ENCODE measurements at regions not wholly inside any gene's neighbourhood (a gene's known extent, or its start where the extent isn't known, plus 50 kb on each side); places are given as distances from the start of the nearest gene placed in this dataset.

GRCh38 chr16:59161679-59162078 is 427.6 kb upstream of the GOT2 start:
- TF ChIP-seq CTCF (IDR thresholded peaks at IDR 0.05; ENCODE audit: borderline replicate concordance, insufficient read depth, low read depth, low read length), result no peak
- no peak overlapping the region for H3K4me3 ChIP-seq (ENCODE audit: low read depth, low read length)

GRCh38 chr16:59154295-59154694 is 420.2 kb upstream of the GOT2 start:
- no peak for TF ChIP-seq CTCF (IDR thresholded peaks at IDR 0.05; ENCODE audit: borderline replicate concordance, insufficient read depth, low read depth, low read length)
- no peak overlapping the region for H3K4me3 ChIP-seq (ENCODE audit: low read depth, low read length)

GRCh38 chr16:59148769-59149155 is 414.6 kb upstream of the GOT2 start:
- H3K4me3 ChIP-seq (ENCODE audit: low read depth, low read length), result no peak overlapping the region
- TF ChIP-seq CTCF (IDR thresholded peaks at IDR 0.05; ENCODE audit: borderline replicate concordance, insufficient read depth, low read depth, low read length), result no peak

GRCh38 chr16:59148056-59148768 is 414.1 kb upstream of the GOT2 start:
- no peak for TF ChIP-seq CTCF (IDR thresholded peaks at IDR 0.05; ENCODE audit: borderline replicate concordance, insufficient read depth, low read depth, low read length)

GRCh38 chr16:59146140-59146539 is 412.0 kb upstream of the GOT2 start:
- H3K4me3 ChIP-seq (ENCODE audit: low read depth, low read length), result no peak overlapping the region
- TF ChIP-seq CTCF (IDR thresholded peaks at IDR 0.05; ENCODE audit: borderline replicate concordance, insufficient read depth, low read depth, low read length), result no peak

More at GRCh38 chr16:59148056-59148768, 414.1 kb upstream of the GOT2 start:
- H3K4me3 ChIP-seq (ENCODE audit: low read depth, low read length), result no peak overlapping the region

- no peak overlapping the region for H3K4me3 ChIP-seq (ENCODE audit: low read depth, low read length)
- no peak for TF ChIP-seq CTCF (IDR thresholded peaks at IDR 0.05; ENCODE audit: borderline replicate concordance, insufficient read depth, low read depth, low read length)
These were observed 410.7 kb upstream of the GOT2 start for GRCh38 chr16:59144841-59145240.

- H3K4me3 ChIP-seq (ENCODE audit: low read depth, low read length), result no peak overlapping the region
- TF ChIP-seq CTCF (IDR thresholded peaks at IDR 0.05; ENCODE audit: borderline replicate concordance, insufficient read depth, low read depth, low read length), result no peak
These were observed 410.2 kb upstream of the GOT2 start for GRCh38 chr16:59144326-59144725.
